Trophoblast cell (in vitro differentiated cells and primary cell): ENCODE measurements at regions not wholly inside any gene's neighbourhood (a gene's known extent, or its start where the extent isn't known, plus 50 kb on each side); places are given as distances from the start of the nearest gene placed in this dataset.

Source experiments
- DNase-seq, 2 donors: peaks; one replicate each; pipeline ENCODE4 v3.0.0-alpha.2; 2016
- H2AFZ ChIP-seq: 2 replicates; pipeline ENCODE4 v1.6.1; 2013; ENCODE audit warnings: low read length, moderate library complexity, mild to moderate bottlenecking; ENCODE audit not compliant: insufficient read depth, poor library complexity
- H2AK5ac ChIP-seq: 2 replicates; pipeline ENCODE4 v1.6.1; 2013; ENCODE audit warnings: mild to moderate bottlenecking, low read length
- H2BK120ac ChIP-seq: 2 replicates; pipeline ENCODE4 v1.6.1; 2013; ENCODE audit warnings: low read length, mild to moderate bottlenecking, moderate library complexity; ENCODE audit not compliant: insufficient read depth, poor library complexity
- H2BK12ac ChIP-seq: 2 replicates; pipeline ENCODE4 v1.6.1; 2013; ENCODE audit warnings: mild to moderate bottlenecking, low read length, moderate library complexity
- H2BK5ac ChIP-seq: 2 replicates; pipeline ENCODE4 v1.6.1; 2013; ENCODE audit warnings: low read length, low read depth, moderate library complexity, mild to moderate bottlenecking; ENCODE audit not compliant: poor library complexity
- H3K14ac ChIP-seq: 2 replicates; pipeline ENCODE4 v1.6.1; 2013; ENCODE audit warnings: mild to moderate bottlenecking, low read length
- H3K18ac ChIP-seq: 2 replicates; pipeline ENCODE4 v1.6.1; 2013; ENCODE audit warnings: mild to moderate bottlenecking, low read length
- H3K23ac ChIP-seq: 2 replicates; pipeline ENCODE4 v1.6.1; 2013; ENCODE audit warnings: low read length
- H3K27ac ChIP-seq: 2 replicates; pipeline ENCODE4 v1.5.1; 2013; ENCODE audit warnings: low read depth, mild to moderate bottlenecking, inconsistent platforms, low read length, moderate library complexity
- H3K27me3 ChIP-seq: 2 replicates; pipeline ENCODE4 v1.6.1; 2013; ENCODE audit warnings: inconsistent platforms, mild to moderate bottlenecking, low read length, moderate library complexity; ENCODE audit not compliant: insufficient read depth
- H3K36me3 ChIP-seq, 2 experiments: 1 replicate in 1 of 2; 2 replicates in 1 of 2; pipeline ENCODE4 v1.6.1; 2013; ENCODE audit warnings: low read length in 2 of 2, mild to moderate bottlenecking in 2 of 2, moderate library complexity in 1 of 2; ENCODE audit not compliant: insufficient read depth in 2 of 2, control insufficient read depth in 1 of 2
- H3K4ac ChIP-seq: 2 replicates; pipeline ENCODE4 v1.6.1; 2013; ENCODE audit warnings: low read depth, mild to moderate bottlenecking, low read length, moderate library complexity
- H3K4me1 ChIP-seq, 2 experiments: 1 replicate in 1 of 2; 2 replicates in 1 of 2; pipeline ENCODE4 v1.6.1; 2013; ENCODE audit warnings: low read length in 2 of 2, mild to moderate bottlenecking in 2 of 2, moderate library complexity in 1 of 2; ENCODE audit not compliant: insufficient read depth in 2 of 2, control insufficient read depth in 1 of 2
- H3K4me2 ChIP-seq: 2 replicates; pipeline ENCODE4 v1.6.1; 2013; ENCODE audit warnings: inconsistent platforms, mild to moderate bottlenecking, low read length, moderate library complexity
- H3K4me3 ChIP-seq: 2 replicates; pipeline ENCODE4 v1.5.1; 2013; ENCODE audit warnings: mild to moderate bottlenecking, low read depth, low read length, inconsistent platforms
- H3K79me1 ChIP-seq: one replicate; pipeline ENCODE4 v1.6.1; 2013; ENCODE audit warnings: low read length
- H3K79me2 ChIP-seq: 2 replicates; pipeline ENCODE4 v1.6.1; 2013; ENCODE audit warnings: low read length, mild to moderate bottlenecking; ENCODE audit not compliant: control insufficient read depth, insufficient read depth, poor library complexity
- H3K9ac ChIP-seq: 2 replicates; pipeline ENCODE4 v1.6.1; 2013; ENCODE audit warnings: mild to moderate bottlenecking, low read length
- H3K9me3 ChIP-seq: 2 replicates; pipeline ENCODE4 v1.6.1; 2013; ENCODE audit warnings: low read depth, mild to moderate bottlenecking, control low read depth, inconsistent platforms, low read length; ENCODE audit not compliant: insufficient read depth
- H4K12ac ChIP-seq: 2 replicates; pipeline ENCODE4 v1.6.1; 2013; ENCODE audit warnings: low read depth, mild to moderate bottlenecking, low read length, moderate library complexity
- H4K8ac ChIP-seq: 2 replicates; pipeline ENCODE4 v1.6.1; 2013; ENCODE audit warnings: low read depth, mild to moderate bottlenecking, low read length, moderate library complexity
- H4K91ac ChIP-seq: one replicate; pipeline ENCODE4 v1.6.1; 2013; ENCODE audit warnings: low read depth, mild to moderate bottlenecking, low read length, moderate library complexity
- WGBS: extraction: QIAGEN DNeasy Blood & Tissue Kit; methylation state at CpG from one replicate; pipeline ENCODE4 v1.1.7; 2013; ENCODE audit warnings: missing lambda C conversion rate; ENCODE audit not compliant: insufficient read length, insufficient coverage; ENCODE audit errors: extremely low coverage; 5-methylcytosine and 5-hydroxymethylcytosine counted together

GRCh38 chr4:52317981-52318380 is 266.9 kb downstream of the SPATA18 start:
- Histone ChIP-seq H3K4ac (no peak overlapping the region), H3K23ac (no peak overlapping the region), H3K14ac (no peak overlapping the region), H2BK5ac (no peak overlapping the region), H2BK120ac (no peak overlapping the region), H2BK12ac (no peak overlapping the region), H3K4me2 (no peak overlapping the region), H3K79me2 (no peaks in the 10 kb centered on the region), H3K79me1 (peaks cover 4% of the 10 kb centered on the region), H2AFZ (no peak overlapping the region), H2AK5ac (no peak overlapping the region), H3K4me3 (no peak overlapping the region), H4K91ac (no peak overlapping the region), H3K27me3 (no peaks in the 10 kb centered on the region), H3K4me1 (peaks cover 2 to 8% of the 10 kb centered on the region in 2 experiments), H3K18ac (no peak overlapping the region), H3K9ac (no peak overlapping the region), H3K9me3 (no peaks in the 10 kb centered on the region), H3K36me3 (no peaks in the 10 kb centered on the region), H3K27ac (no peak overlapping the region), H4K12ac (no peak overlapping the region), H4K8ac (no peak overlapping the region)
- peak; percentile 70 to 85 for DNase-seq

GRCh38 chr4:52329894-52330293 is 278.8 kb downstream of the SPATA18 start:
- no peak overlapping the region for H3K4me3 ChIP-seq
- H2BK12ac ChIP-seq = no peak overlapping the region
- H3K4me2 ChIP-seq = no peak overlapping the region
- no peak overlapping the region for H4K8ac ChIP-seq
- H3K18ac ChIP-seq = no peak overlapping the region
- H3K9ac ChIP-seq = no peak overlapping the region
- H4K12ac ChIP-seq = no peak overlapping the region
- H3K79me1 ChIP-seq = no peaks in the 10 kb centered on the region
- no peaks in the 10 kb centered on the region for H3K27me3 ChIP-seq
- H3K9me3 ChIP-seq = peaks cover 6% of the 10 kb centered on the region
- H3K4me1 ChIP-seq = no peaks in the 10 kb centered on the region
- no peak overlapping the region for H4K91ac ChIP-seq
- H2BK5ac ChIP-seq = no peak overlapping the region
- no peak overlapping the region for H2BK120ac ChIP-seq
- H3K23ac ChIP-seq = no peak overlapping the region
- H3K27ac ChIP-seq = no peak overlapping the region
- H3K36me3 ChIP-seq = no peaks in the 10 kb centered on the region
- DNase-seq = no peak
- no peak overlapping the region for H3K14ac ChIP-seq
- no peak overlapping the region for H2AK5ac ChIP-seq
- H3K4ac ChIP-seq = no peak overlapping the region
- no peak overlapping the region for H2AFZ ChIP-seq
- no peaks in the 10 kb centered on the region for H3K79me2 ChIP-seq

DNA sequence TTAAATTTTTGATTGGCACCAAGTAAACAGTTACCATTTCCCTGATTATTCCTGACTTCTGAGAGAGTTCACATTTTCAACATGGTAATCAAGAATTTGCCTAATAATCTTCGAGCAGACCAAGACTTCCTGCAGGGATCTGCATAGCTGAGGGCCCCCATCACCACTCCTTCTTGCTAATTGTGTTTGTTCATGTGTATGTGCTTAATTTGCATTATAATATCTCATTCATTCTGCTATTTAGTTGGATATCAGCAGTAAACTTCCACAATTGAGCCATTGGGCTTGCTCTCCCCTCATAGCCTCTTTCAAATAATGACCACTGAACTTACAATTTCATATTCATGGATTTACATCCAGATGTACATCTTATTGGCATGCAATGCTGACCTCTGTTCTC is 292.5 kb downstream of the SPATA18 start:
- DNase-seq = no peak
- no peak overlapping the region for H2BK12ac ChIP-seq
- H3K79me2 ChIP-seq = no peaks in the 10 kb centered on the region
- H3K14ac ChIP-seq = no peak overlapping the region
- no peak overlapping the region for H4K91ac ChIP-seq
- no peaks in the 10 kb centered on the region for H3K4me1 ChIP-seq
- no peak overlapping the region for H2AFZ ChIP-seq
- no CpG with 5 or more reads among the region's 1 CpG for WGBS
- no peaks in the 10 kb centered on the region for H3K27me3 ChIP-seq
- H4K8ac ChIP-seq = no peak overlapping the region
- H3K23ac ChIP-seq = no peak overlapping the region
- no peaks in the 10 kb centered on the region for H3K79me1 ChIP-seq
- no peak overlapping the region for H3K4ac ChIP-seq
- H3K18ac ChIP-seq = no peak overlapping the region
- no peak overlapping the region for H2AK5ac ChIP-seq
- H3K27ac ChIP-seq = no peak overlapping the region
- H3K9ac ChIP-seq = no peak overlapping the region
- no peak overlapping the region for H2BK120ac ChIP-seq
- H4K12ac ChIP-seq = no peak overlapping the region
- H2BK5ac ChIP-seq = no peak overlapping the region
- H3K36me3 ChIP-seq = no peaks in the 10 kb centered on the region
- no peak overlapping the region for H3K4me2 ChIP-seq
- H3K4me3 ChIP-seq = no peak overlapping the region
- H3K9me3 ChIP-seq = peaks cover 3% of the 10 kb centered on the region

- Histone ChIP-seq H4K8ac (no peak overlapping the region), H2BK5ac (no peak overlapping the region), H3K27me3 (no peaks in the 10 kb centered on the region), H3K14ac (no peak overlapping the region), H3K18ac (no peak overlapping the region), H4K12ac (no peak overlapping the region), H3K79me2 (no peaks in the 10 kb centered on the region), H3K9me3 (peaks cover 1% of the 10 kb centered on the region), H3K79me1 (no peaks in the 10 kb centered on the region), H3K23ac (no peak overlapping the region), H4K91ac (no peak overlapping the region), H2AFZ (no peak overlapping the region), H2AK5ac (no peak overlapping the region), H2BK120ac (no peak overlapping the region), H3K4ac (no peak overlapping the region), H3K4me2 (no peak overlapping the region), H3K4me3 (no peak overlapping the region), H3K4me1 (no peaks in the 10 kb centered on the region), H3K27ac (no peak overlapping the region), H3K9ac (no peak overlapping the region), H3K36me3 (no peaks in the 10 kb centered on the region), H2BK12ac (no peak overlapping the region)
- peak; percentile 66 to 87 for DNase-seq
- WGBS = no CpG with 5 or more reads among the region's 1 CpG
These were observed 299.8 kb downstream of the SPATA18 start for GRCh38 chr4:52350926-52351325.

- peak overlapping the region; percentile 35 for H3K4me3 ChIP-seq
- no peak for DNase-seq
- no peak overlapping the region for H3K4ac ChIP-seq
- H2AK5ac ChIP-seq = no peak overlapping the region
- H3K23ac ChIP-seq = no peak overlapping the region
- no peak overlapping the region for H3K14ac ChIP-seq
- H3K4me1 ChIP-seq = no peaks in the 10 kb centered on the region
- no peaks in the 10 kb centered on the region for H3K79me1 ChIP-seq
- no peak overlapping the region for H2BK5ac ChIP-seq
- no CpG with 5 or more reads among the region's 9 CpGs for WGBS
- H3K9me3 ChIP-seq = no peaks in the 10 kb centered on the region
- no peaks in the 10 kb centered on the region for H3K27me3 ChIP-seq
- no peak overlapping the region for H2AFZ ChIP-seq
- no peak overlapping the region for H4K12ac ChIP-seq
- no peak overlapping the region for H4K8ac ChIP-seq
- H3K4me2 ChIP-seq = no peak overlapping the region
- no peaks in the 10 kb centered on the region for H3K36me3 ChIP-seq
- H4K91ac ChIP-seq = no peak overlapping the region
- no peak overlapping the region for H2BK120ac ChIP-seq
- H3K18ac ChIP-seq = no peak overlapping the region
- H3K9ac ChIP-seq = no peak overlapping the region
- no peaks in the 10 kb centered on the region for H3K79me2 ChIP-seq
- no peak overlapping the region for H2BK12ac ChIP-seq
- no peak overlapping the region for H3K27ac ChIP-seq
These were observed 300.7 kb downstream of the USP46 start for GRCh38 chr4:52358366-52358765.
